ENCODE measurements at regions not wholly inside any gene's neighbourhood (a gene's known extent, or its start where the extent isn't known, plus 50 kb on each side); places are given as distances from the start of the nearest gene placed in this dataset.

- BruUV-seq (replicated peaks) = no TSS peak
- no peak for TF ChIP-seq CTCF (IDR thresholded peaks at IDR 0.05; ENCODE audit: unreplicated experiment)
- H3K9me3 Mint-ChIP-seq (ENCODE audit: low read depth, unreplicated experiment) = peaks cover 5% of the 10 kb centered on the region
- CTCF ChIA-PET = no interaction called here
- no peak overlapping the region for H3K27ac Mint-ChIP-seq (ENCODE audit: unreplicated experiment)
- no peak overlapping the region for H3K4me3 Mint-ChIP-seq (ENCODE audit: low read depth, unreplicated experiment)
- H3K36me3 Mint-ChIP-seq (ENCODE audit: insufficient read depth, unreplicated experiment) = no peaks in the 10 kb centered on the region
- peak; percentile 24 for DNase-seq
- H3K27me3 Mint-ChIP-seq (ENCODE audit: unreplicated experiment) = no peaks in the 10 kb centered on the region
- H3K4me1 Mint-ChIP-seq (ENCODE audit: low read depth, unreplicated experiment) = peaks cover 9% of the 10 kb centered on the region
- intact Hi-C loops (cut with micrococcal nuclease; ENCODE audit: unreplicated experiment) = no loop called here
These were observed 289.8 kb downstream of the CTTN start for GRCh38 chr11:70688142-70688541.

GRCh38 chr11:70689764-70690163 lies 291.4 kb downstream of the CTTN start:
- Mint-ChIP-seq H3K27ac (ENCODE audit: unreplicated experiment) (no peak overlapping the region), H3K9me3 (ENCODE audit: low read depth, unreplicated experiment) (peaks cover 5% of the 10 kb centered on the region), H3K4me3 (ENCODE audit: low read depth, unreplicated experiment) (no peak overlapping the region), H3K36me3 (ENCODE audit: insufficient read depth, unreplicated experiment) (no peaks in the 10 kb centered on the region), H3K4me1 (ENCODE audit: low read depth, unreplicated experiment) (peaks cover 9% of the 10 kb centered on the region), H3K27me3 (ENCODE audit: unreplicated experiment) (no peaks in the 10 kb centered on the region)
- CTCF ChIA-PET = no interaction called here
- intact Hi-C loops (cut with micrococcal nuclease; ENCODE audit: unreplicated experiment) = no loop called here
- no peak for DNase-seq
- no TSS peak for BruUV-seq (replicated peaks)
- TF ChIP-seq CTCF (IDR thresholded peaks at IDR 0.05; ENCODE audit: unreplicated experiment) = no peak

GRCh38 chr11:70692131-70692530 lies 293.8 kb downstream of the CTTN start:
- Mint-ChIP-seq H3K27me3 (ENCODE audit: unreplicated experiment) (no peaks in the 10 kb centered on the region), H3K4me1 (ENCODE audit: low read depth, unreplicated experiment) (peaks cover 9% of the 10 kb centered on the region), H3K36me3 (ENCODE audit: insufficient read depth, unreplicated experiment) (no peaks in the 10 kb centered on the region), H3K27ac (ENCODE audit: unreplicated experiment) (no peak overlapping the region), H3K9me3 (ENCODE audit: low read depth, unreplicated experiment) (peaks cover 7% of the 10 kb centered on the region), H3K4me3 (ENCODE audit: low read depth, unreplicated experiment) (no peak overlapping the region)
- no TSS peak for BruUV-seq (replicated peaks)
- DNase-seq = no peak
- no peak for TF ChIP-seq CTCF (IDR thresholded peaks at IDR 0.05; ENCODE audit: unreplicated experiment)
- intact Hi-C loops (cut with micrococcal nuclease; ENCODE audit: unreplicated experiment) = no loop called here
- CTCF ChIA-PET = no interaction called here

- CTCF ChIA-PET = no interaction called here
- Mint-ChIP-seq H3K36me3 (ENCODE audit: insufficient read depth, unreplicated experiment) (no peaks in the 10 kb centered on the region), H3K4me3 (ENCODE audit: low read depth, unreplicated experiment) (no peak overlapping the region), H3K4me1 (ENCODE audit: low read depth, unreplicated experiment) (no peaks in the 10 kb centered on the region), H3K9me3 (ENCODE audit: low read depth, unreplicated experiment) (peaks cover 7% of the 10 kb centered on the region), H3K27me3 (ENCODE audit: unreplicated experiment) (no peaks in the 10 kb centered on the region), H3K27ac (ENCODE audit: unreplicated experiment) (no peak overlapping the region)
- intact Hi-C loops (cut with micrococcal nuclease; ENCODE audit: unreplicated experiment) = no loop called here
- no peak for TF ChIP-seq CTCF (IDR thresholded peaks at IDR 0.05; ENCODE audit: unreplicated experiment)
- no peak for DNase-seq
- no TSS peak for BruUV-seq (replicated peaks)
These were observed 296.0 kb downstream of the CTTN start for GRCh38 chr11:70694371-70694770.

All from Calu3 (cell line).